ENCODE measurements at regions not wholly inside any gene's neighbourhood (a gene's known extent, or its start where the extent isn't known, plus 50 kb on each side); places are given as distances from the start of the nearest gene placed in this dataset.

GRCh38 chr5:164722702-164723101 is 1217.3 kb downstream of the MAT2B start:
- H3K4me3 ChIP-seq (ENCODE audit: low read depth, low read length) = no peak overlapping the region
- no peak for TF ChIP-seq POLR2A (IDR thresholded peaks at IDR 0.05; ENCODE audit: extremely low read depth, insufficient read length)
- TF ChIP-seq CTCF (IDR thresholded peaks at IDR 0.05; ENCODE audit: low read depth, low read length) = no peak
- TF ChIP-seq, protein P1, sequence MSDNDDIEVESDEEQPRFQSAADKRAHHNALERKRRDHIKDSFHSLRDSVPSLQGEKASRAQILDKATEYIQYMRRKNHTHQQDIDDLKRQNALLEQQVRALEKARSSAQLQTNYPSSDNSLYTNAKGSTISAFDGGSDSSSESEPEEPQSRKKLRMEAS (IDR thresholded peaks at IDR 0.05; ENCODE audit: low read depth, low read length) = no peak
- no peak for TF ChIP-seq MYC (IDR thresholded peaks at IDR 0.05; ENCODE audit: low read depth, low read length)
- DNase-seq (ENCODE audit: low read depth) = no peak

GRCh38 chr5:164727012-164727411 is 1221.6 kb downstream of the MAT2B start:
- TF ChIP-seq POLR2A (IDR thresholded peaks at IDR 0.05; ENCODE audit: extremely low read depth, insufficient read length) (no peak), CTCF (IDR thresholded peaks at IDR 0.05; ENCODE audit: low read depth, low read length) (no peak), MYC (IDR thresholded peaks at IDR 0.05; ENCODE audit: low read depth, low read length) (no peak)
- TF ChIP-seq, protein P1 (IDR thresholded peaks at IDR 0.05; ENCODE audit: low read depth, low read length) = no peak
- H3K4me3 ChIP-seq (ENCODE audit: low read depth, low read length) = no peak overlapping the region
- DNase-seq (ENCODE audit: low read depth) = no peak

GRCh38 chr5:164728733-164729132 is 1223.3 kb downstream of the MAT2B start:
- no peak for DNase-seq (ENCODE audit: low read depth)
- TF ChIP-seq MYC (IDR thresholded peaks at IDR 0.05; ENCODE audit: low read depth, low read length) (no peak), CTCF (IDR thresholded peaks at IDR 0.05; ENCODE audit: low read depth, low read length) (no peak), POLR2A (IDR thresholded peaks at IDR 0.05; ENCODE audit: extremely low read depth, insufficient read length) (no peak)
- TF ChIP-seq, protein P1 (IDR thresholded peaks at IDR 0.05; ENCODE audit: low read depth, low read length) = no peak
- no peak overlapping the region for H3K4me3 ChIP-seq (ENCODE audit: low read depth, low read length)

DNA sequence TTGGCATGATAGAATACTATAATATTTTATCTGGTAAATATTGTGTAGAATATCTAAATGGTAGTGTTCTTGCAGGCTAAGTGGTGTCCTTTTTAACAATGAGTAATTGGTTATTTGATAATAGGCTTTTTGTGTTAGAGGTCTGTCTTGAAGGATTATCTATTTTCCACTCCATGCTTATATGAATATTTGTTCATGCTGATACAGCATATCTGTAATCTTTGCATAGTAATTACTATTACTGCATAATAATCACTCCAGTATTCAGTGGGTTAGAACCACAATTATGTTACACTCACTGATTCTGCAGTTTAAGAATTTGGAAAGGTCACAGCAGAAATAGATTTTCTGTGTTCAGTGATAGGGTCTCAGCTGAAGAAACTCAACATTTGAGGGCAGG is 1229.9 kb downstream of the MAT2B start:
- TF ChIP-seq CTCF (IDR thresholded peaks at IDR 0.05; ENCODE audit: low read depth, low read length) = no peak
- TF ChIP-seq MYC (IDR thresholded peaks at IDR 0.05; ENCODE audit: low read depth, low read length) = no peak
- no peak for TF ChIP-seq POLR2A (IDR thresholded peaks at IDR 0.05; ENCODE audit: extremely low read depth, insufficient read length)
- TF ChIP-seq, protein P1 (IDR thresholded peaks at IDR 0.05; ENCODE audit: low read depth, low read length) = no peak
- no peak overlapping the region for H3K4me3 ChIP-seq (ENCODE audit: low read depth, low read length)
- DNase-seq (ENCODE audit: low read depth) = no peak

DNA sequence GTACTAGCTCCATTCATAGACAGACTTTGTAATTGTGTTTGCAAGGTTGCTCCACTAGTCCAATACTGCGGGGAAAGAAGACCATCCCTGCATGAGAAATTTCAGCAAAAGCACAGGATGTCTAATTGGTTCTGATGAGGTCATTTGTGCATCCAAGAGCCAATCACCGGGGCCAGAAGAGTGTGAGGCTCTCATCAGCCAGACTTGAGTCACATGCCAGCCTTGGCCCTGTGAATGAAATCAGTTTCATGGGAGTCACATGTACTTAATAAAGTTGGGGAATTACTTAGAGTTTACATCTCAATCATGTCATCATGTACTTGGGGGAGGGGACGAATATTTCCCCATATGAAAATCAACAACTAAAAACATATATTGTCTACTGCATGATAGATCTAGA is 1236.0 kb downstream of the MAT2B start:
- TF ChIP-seq MYC (IDR thresholded peaks at IDR 0.05; ENCODE audit: low read depth, low read length) (no peak), POLR2A (IDR thresholded peaks at IDR 0.05; ENCODE audit: extremely low read depth, insufficient read length) (no peak), CTCF (IDR thresholded peaks at IDR 0.05; ENCODE audit: low read depth, low read length) (no peak)
- TF ChIP-seq, protein P1 (IDR thresholded peaks at IDR 0.05; ENCODE audit: low read depth, low read length) = no peak
- no peak overlapping the region for H3K4me3 ChIP-seq (ENCODE audit: low read depth, low read length)
- DNase-seq (ENCODE audit: low read depth) = no peak

GRCh38 chr5:164742025-164742424 is 1236.6 kb downstream of the MAT2B start:
- DNase-seq (ENCODE audit: low read depth) = no peak
- TF ChIP-seq, protein P1 (IDR thresholded peaks at IDR 0.05; ENCODE audit: low read depth, low read length) = no peak
- TF ChIP-seq CTCF (IDR thresholded peaks at IDR 0.05; ENCODE audit: low read depth, low read length) = no peak
- no peak for TF ChIP-seq MYC (IDR thresholded peaks at IDR 0.05; ENCODE audit: low read depth, low read length)
- TF ChIP-seq POLR2A (IDR thresholded peaks at IDR 0.05; ENCODE audit: extremely low read depth, insufficient read length) = no peak
- no peak overlapping the region for H3K4me3 ChIP-seq (ENCODE audit: low read depth, low read length)

Measured in NB4 (cell line).